ENCODE measurements at regions not wholly inside any gene's neighbourhood (a gene's known extent, or its start where the extent isn't known, plus 50 kb on each side); places are given as distances from the start of the nearest gene placed in this dataset.

DNA sequence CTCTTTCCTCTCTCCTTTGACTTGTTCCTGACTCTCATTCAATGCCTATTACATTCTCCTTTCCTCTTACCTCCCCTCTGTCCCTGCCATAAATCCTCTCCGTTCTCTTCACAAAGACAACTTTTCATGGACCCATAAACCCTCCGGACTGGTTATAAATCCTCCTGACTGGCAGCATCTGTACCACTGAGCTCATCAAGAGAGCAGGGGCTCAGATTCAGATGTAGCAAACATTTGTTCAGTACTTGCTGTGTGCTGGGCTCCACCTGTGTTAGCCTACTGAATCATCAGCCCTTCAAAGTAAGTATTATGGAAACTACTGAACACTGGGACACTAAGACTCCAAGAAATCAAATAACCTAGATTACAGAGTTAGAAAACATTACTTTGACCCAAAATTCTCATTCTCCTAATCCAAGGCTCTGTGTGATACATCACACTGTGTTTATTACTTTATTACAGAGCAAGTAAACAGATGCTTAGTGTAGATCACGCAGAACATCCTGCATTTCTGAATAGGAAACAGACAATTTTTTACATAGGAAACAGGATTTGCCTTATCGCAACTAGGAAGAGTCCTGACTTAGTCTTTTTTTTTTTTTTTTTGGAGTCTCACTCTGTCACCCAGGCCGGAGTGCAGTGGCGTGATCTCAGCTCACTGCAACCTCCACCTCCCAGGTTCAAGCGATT lies 108.6 kb upstream of the PDE1C start:
- H3K9me3 ChIP-seq, result no peaks in the 10 kb centered on the region
- TF ChIP-seq, protein P1, sequence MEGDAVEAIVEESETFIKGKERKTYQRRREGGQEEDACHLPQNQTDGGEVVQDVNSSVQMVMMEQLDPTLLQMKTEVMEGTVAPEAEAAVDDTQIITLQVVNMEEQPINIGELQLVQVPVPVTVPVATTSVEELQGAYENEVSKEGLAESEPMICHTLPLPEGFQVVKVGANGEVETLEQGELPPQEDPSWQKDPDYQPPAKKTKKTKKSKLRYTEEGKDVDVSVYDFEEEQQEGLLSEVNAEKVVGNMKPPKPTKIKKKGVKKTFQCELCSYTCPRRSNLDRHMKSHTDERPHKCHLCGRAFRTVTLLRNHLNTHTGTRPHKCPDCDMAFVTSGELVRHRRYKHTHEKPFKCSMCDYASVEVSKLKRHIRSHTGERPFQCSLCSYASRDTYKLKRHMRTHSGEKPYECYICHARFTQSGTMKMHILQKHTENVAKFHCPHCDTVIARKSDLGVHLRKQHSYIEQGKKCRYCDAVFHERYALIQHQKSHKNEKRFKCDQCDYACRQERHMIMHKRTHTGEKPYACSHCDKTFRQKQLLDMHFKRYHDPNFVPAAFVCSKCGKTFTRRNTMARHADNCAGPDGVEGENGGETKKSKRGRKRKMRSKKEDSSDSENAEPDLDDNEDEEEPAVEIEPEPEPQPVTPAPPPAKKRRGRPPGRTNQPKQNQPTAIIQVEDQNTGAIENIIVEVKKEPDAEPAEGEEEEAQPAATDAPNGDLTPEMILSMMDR (IDR thresholded peaks at IDR 0.05), result no peak
- intact Hi-C loops (cut with DNase I), result no loop called here
- H3K27ac ChIP-seq, result no peak overlapping the region
- H3K27me3 ChIP-seq, result no peaks in the 10 kb centered on the region
- H3K4me3 ChIP-seq, result no peak overlapping the region
- no peak for DNase-seq (ENCODE audit: low spot score in 2 of 2)
- no peaks in the 10 kb centered on the region for H3K36me3 ChIP-seq
- H3K4me1 ChIP-seq, result no peaks in the 10 kb centered on the region

DNA sequence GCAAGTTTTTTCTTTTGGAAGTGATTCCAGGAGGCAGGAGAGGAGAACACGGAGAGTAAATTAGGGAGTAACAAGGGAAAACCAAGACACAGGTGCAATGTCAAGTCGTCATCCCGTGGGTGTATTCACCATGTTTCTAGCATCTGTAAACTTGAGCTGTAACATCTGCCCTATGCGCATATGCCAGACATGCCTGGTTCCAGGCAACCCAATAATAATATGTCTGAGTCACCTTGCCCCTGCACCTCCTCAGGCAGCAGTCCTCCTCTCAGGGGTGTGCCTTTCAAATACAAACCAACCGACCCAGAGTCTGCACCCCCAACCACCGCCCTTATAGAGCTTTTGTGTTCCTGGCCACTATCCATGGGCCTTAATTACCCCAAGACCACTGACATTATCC lies 107.0 kb upstream of the PDE1C start:
- intact Hi-C loops (cut with DNase I), result no loop called here
- Histone ChIP-seq H3K36me3 (no peaks in the 10 kb centered on the region), H3K27ac (no peak overlapping the region), H3K9me3 (no peaks in the 10 kb centered on the region), H3K4me3 (no peak overlapping the region), H3K4me1 (no peaks in the 10 kb centered on the region), H3K27me3 (no peaks in the 10 kb centered on the region)
- TF ChIP-seq, protein P1 (IDR thresholded peaks at IDR 0.05), result no peak
- DNase-seq (ENCODE audit: low spot score in 2 of 2), result no peak

DNA sequence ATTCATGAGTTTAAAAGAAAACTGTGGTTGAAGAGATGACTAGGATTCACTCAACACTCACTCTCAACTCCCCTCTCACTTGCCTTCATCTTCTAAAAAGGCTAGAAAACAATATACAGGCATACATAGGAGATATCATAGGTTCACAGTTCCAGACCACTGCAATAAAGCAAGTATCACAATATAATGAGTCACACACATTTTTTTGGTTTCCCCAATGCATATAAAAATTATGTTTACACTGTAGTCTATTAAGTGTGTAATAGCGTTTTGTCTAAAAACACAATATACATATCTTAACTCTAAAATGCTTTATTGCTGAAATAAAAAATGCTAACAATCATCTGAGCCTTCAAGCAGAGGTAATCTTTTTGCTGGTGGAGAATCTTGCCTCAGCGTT lies 104.9 kb upstream of the PDE1C start:
- TF ChIP-seq, protein P1 (IDR thresholded peaks at IDR 0.05), result no peak

DNA sequence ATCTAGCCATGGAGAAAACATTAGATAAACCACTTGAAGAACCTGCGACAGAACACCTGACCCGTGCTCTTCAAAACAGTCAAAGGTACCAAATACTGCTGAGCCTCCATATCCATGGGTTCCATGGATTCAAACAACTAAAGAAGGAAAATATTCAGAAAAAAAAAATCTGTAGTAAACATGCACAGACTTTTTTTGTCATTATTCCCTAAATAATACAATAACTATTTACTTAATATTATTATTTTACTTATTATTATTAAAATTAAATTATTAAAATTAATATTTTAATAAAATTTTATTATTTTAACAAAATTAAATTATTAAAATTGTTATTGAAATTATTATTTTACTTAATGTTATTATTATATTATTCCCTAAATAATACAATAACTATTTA lies 101.0 kb upstream of the PDE1C start:
- H3K9me3 ChIP-seq, result no peaks in the 10 kb centered on the region
- no peak for DNase-seq (ENCODE audit: low spot score in 2 of 2)
- no peak overlapping the region for H3K4me3 ChIP-seq
- intact Hi-C loops (cut with DNase I), result no loop called here
- H3K27me3 ChIP-seq, result no peaks in the 10 kb centered on the region
- TF ChIP-seq, protein P1 (IDR thresholded peaks at IDR 0.05), result no peak
- no peaks in the 10 kb centered on the region for H3K4me1 ChIP-seq
- H3K27ac ChIP-seq, result no peak overlapping the region
- H3K36me3 ChIP-seq, result no peaks in the 10 kb centered on the region

More for the DNA sequence above, 104.9 kb upstream of the PDE1C start:
- Histone ChIP-seq H3K27me3 (no peaks in the 10 kb centered on the region), H3K9me3 (no peaks in the 10 kb centered on the region), H3K27ac (no peak overlapping the region), H3K36me3 (no peaks in the 10 kb centered on the region), H3K4me1 (no peaks in the 10 kb centered on the region), H3K4me3 (no peak overlapping the region)
- intact Hi-C loops (cut with DNase I), result no loop called here
- no peak for DNase-seq (ENCODE audit: low spot score in 2 of 2)

DNA sequence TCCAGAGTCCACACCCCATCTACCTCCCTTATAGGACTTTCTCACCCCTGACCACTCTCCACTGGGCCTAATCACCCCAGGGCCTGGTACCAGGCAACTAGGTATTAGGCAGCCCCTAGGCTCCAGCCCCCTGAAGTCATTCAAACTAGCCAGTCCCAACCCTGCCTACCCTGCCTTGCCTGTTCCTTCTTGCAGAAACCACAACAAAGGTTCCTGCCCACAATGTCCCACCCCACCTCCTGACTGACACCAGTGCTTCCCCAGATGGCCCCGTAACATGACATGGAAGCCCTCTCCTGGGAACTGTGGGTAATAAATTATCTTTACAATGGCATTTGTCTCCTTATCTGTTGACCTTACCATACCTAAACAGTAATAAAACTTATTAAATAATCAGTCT lies 100.6 kb upstream of the PDE1C start:
- intact Hi-C loops (cut with DNase I), result no loop called here

More for the DNA sequence above, 100.6 kb upstream of the PDE1C start:
- H3K36me3 ChIP-seq, result no peaks in the 10 kb centered on the region
- no peaks in the 10 kb centered on the region for H3K9me3 ChIP-seq
- H3K4me3 ChIP-seq, result no peak overlapping the region
- DNase-seq (ENCODE audit: low spot score in 2 of 2), result no peak
- no peak overlapping the region for H3K27ac ChIP-seq
- H3K4me1 ChIP-seq, result no peaks in the 10 kb centered on the region
- no peaks in the 10 kb centered on the region for H3K27me3 ChIP-seq
- TF ChIP-seq, protein P1 (IDR thresholded peaks at IDR 0.05), result no peak
